GM23338 (cell line): ENCODE measurements at regions not wholly inside any gene's neighbourhood (a gene's known extent, or its start where the extent isn't known, plus 50 kb on each side); places are given as distances from the start of the nearest gene placed in this dataset.

ENCODE experiments used
- ATAC-seq: fragments of 200-7000 bp; cut with Tn5 transposase; 3 replicates; pipeline ENCODE4 v1.9.1; 2020
- DNase-seq: peaks from one replicate; pipeline ENCODE4 v3.0.0-alpha.2; 2015; ENCODE audit warnings: low spot score
- H2AFZ ChIP-seq: fragments of 200-600 bp; sonication (generic); 2 replicates; pipeline ENCODE4 v1.8.0; 2016; ENCODE audit warnings: antibody characterized with exemption, mild to moderate bottlenecking, moderate library complexity
- H3F3A ChIP-seq: fragments of 200-600 bp; sonication (generic); replicated peaks from 2 replicates; pipeline ENCODE4 v1.8.0; 2017; ENCODE audit warnings: antibody characterized with exemption, mixed run types, low read depth
- H3K27ac ChIP-seq: fragments of 200-600 bp; sonication (generic); 2 replicates; pipeline ENCODE4 v1.6.1; 2016; ENCODE audit warnings: low read depth
- H3K27me3 ChIP-seq: fragments of 200-600 bp; sonication (generic); 2 replicates; pipeline ENCODE4 v1.8.0; 2016; ENCODE audit warnings: mild to moderate bottlenecking, mixed run types, moderate library complexity; ENCODE audit not compliant: insufficient read depth
- H3K36me3 ChIP-seq: fragments of 200-600 bp; sonication (generic); 2 replicates; pipeline ENCODE4 v1.8.0; 2016; ENCODE audit warnings: mild to moderate bottlenecking; ENCODE audit not compliant: insufficient read depth
- H3K4me1 ChIP-seq: fragments of 200-600 bp; sonication (generic); 2 replicates; pipeline ENCODE4 v1.8.0; 2016; ENCODE audit warnings: mild to moderate bottlenecking, moderate library complexity; ENCODE audit not compliant: insufficient read depth
- H3K4me2 ChIP-seq: fragments of 200-600 bp; sonication (generic); 2 replicates; pipeline ENCODE4 v1.7.1; 2017; ENCODE audit warnings: mixed run types
- H3K4me3 ChIP-seq: fragments of 200-600 bp; sonication (generic); 2 replicates; pipeline ENCODE4 v1.6.1; 2016; ENCODE audit warnings: mixed run types
- H3K79me2 ChIP-seq: fragments of 200-600 bp; sonication (generic); replicated peaks from 2 replicates; pipeline ENCODE4 v1.8.0; 2017; ENCODE audit warnings: mild to moderate bottlenecking; ENCODE audit not compliant: insufficient read depth
- H3K9me2 ChIP-seq: fragments of 200-600 bp; sonication (generic); 2 replicates; pipeline ENCODE4 v1.8.0; 2017; ENCODE audit not compliant: insufficient read depth
- H4K20me1 ChIP-seq: fragments of 200-600 bp; sonication (generic); replicated peaks from 2 replicates; pipeline ENCODE4 v1.8.0; 2017; ENCODE audit warnings: mild to moderate bottlenecking; ENCODE audit not compliant: insufficient read depth
- H3K27ac Mint-ChIP-seq: 2 replicates; pipeline ENCODE4 v1.8.0; 2020; ENCODE audit warnings: inconsistent platforms, mild to moderate bottlenecking, moderate library complexity, mixed read lengths
- H3K27me3 Mint-ChIP-seq: 3 replicates; pipeline ENCODE4 v1.8.0; 2022; ENCODE audit warnings: low read depth, mild to moderate bottlenecking, moderate library complexity, mixed read lengths, inconsistent platforms; ENCODE audit not compliant: insufficient read depth, poor library complexity
- H3K36me3 Mint-ChIP-seq: 3 replicates; pipeline ENCODE4 v1.8.0; 2021; ENCODE audit warnings: low read depth, mild to moderate bottlenecking, inconsistent platforms, moderate library complexity, mixed read lengths
- H3K4me1 Mint-ChIP-seq: 3 replicates; pipeline ENCODE4 v1.8.0; 2020; ENCODE audit warnings: mild to moderate bottlenecking, inconsistent platforms, mixed read lengths
- H3K4me3 Mint-ChIP-seq: 3 replicates; pipeline ENCODE4 v1.8.0; 2021; ENCODE audit warnings: moderate library complexity, mild to moderate bottlenecking, inconsistent platforms, mixed read lengths
- H3K9me3 Mint-ChIP-seq: 3 replicates; pipeline ENCODE4 v1.8.0; 2020; ENCODE audit warnings: moderate library complexity, mild to moderate bottlenecking, inconsistent platforms, mixed read lengths
- EZH2phosphoT487 ChIP-seq: fragments of 200-600 bp; sonication (generic); IDR thresholded peaks from one replicate; pipeline ENCODE4 v1.8.1; 2018; ENCODE audit warnings: antibody characterized with exemption; ENCODE audit not compliant: unreplicated experiment
- REST ChIP-seq: IDR thresholded peaks from one replicate; pipeline ENCODE4 v1.6.1; 2018; ENCODE audit warnings: antibody characterized with exemption; ENCODE audit not compliant: unreplicated experiment
- ZNF114 ChIP-seq: fragments of 250-450 bp; sonication (Bioruptor Pico); IDR thresholded peaks from 2 replicates; pipeline ENCODE4 v1.5.0; 2020; ENCODE audit warnings: mild to moderate bottlenecking, moderate library complexity
- ZNF462 ChIP-seq: fragments of 250-450 bp; sonication (Bioruptor Pico); IDR thresholded peaks from 2 replicates; pipeline ENCODE4 v1.5.0; 2020; ENCODE audit warnings: mild to moderate bottlenecking, moderate library complexity

- Histone ChIP-seq H3K36me3 (no peaks in the 10 kb centered on the region), H2AFZ (no peak overlapping the region), H4K20me1 (no peaks in the 10 kb centered on the region), H3K27ac (no peak overlapping the region), H3K79me2 (no peaks in the 10 kb centered on the region), H3K4me1 (peaks cover 7% of the 10 kb centered on the region), H3K4me2 (0 out of 2 replicates have a peak overlapping the region, but pooled peaks have one; percentile 1), H3K4me3 (no peak overlapping the region), H3F3A (no peaks in the 10 kb centered on the region), H3K9me2 (0 out of 2 replicates have a peak, but pooled peaks cover 16% of the 10 kb centered on the region), H3K27me3 (no peaks in the 10 kb centered on the region)
- Mint-ChIP-seq H3K4me3 (no peak overlapping the region), H3K4me1 (peaks cover 11% of the 10 kb centered on the region), H3K9me3 (no peaks in the 10 kb centered on the region; the same call in 2 of the 3 replicates), H3K27ac (peak overlapping the region; percentile 37; the same call in 1 of the 2 replicates), H3K36me3 (no peaks in the 10 kb centered on the region; the same call in 2 of the 3 replicates), H3K27me3 (peaks cover 3% of the 10 kb centered on the region)
- ATAC-seq = peak; percentile 51; the same call in 2 of the 3 replicates
- peak; percentile 32 for DNase-seq
- TF ChIP-seq EZH2phosphoT487 (no peak), REST (peak; percentile 64), ZNF114 (CRISPR knock-in tag) (no peak), ZNF462 (CRISPR knock-in tag) (0 out of 2 replicates have a peak, but pooled peaks have one; percentile 30)
Measured at GRCh38 chr20:16215041-16215440, 358.2 kb downstream of the KIF16B start.
